Skeletal muscle cell (primary cell): ENCODE measurements at regions not wholly inside any gene's neighbourhood (a gene's known extent, or its start where the extent isn't known, plus 50 kb on each side); places are given as distances from the start of the nearest gene placed in this dataset.

Experiments used
- DNase-seq: peaks from one replicate; pipeline ENCODE4 v3.0.0-alpha.2; 2010; ENCODE audit warnings: low read depth
- H3K4me3 ChIP-seq: 2 replicates; pipeline ENCODE4 v1.5.1; 2011; ENCODE audit warnings: low read depth, mild to moderate bottlenecking, control low read depth, low read length, moderate library complexity

DNA sequence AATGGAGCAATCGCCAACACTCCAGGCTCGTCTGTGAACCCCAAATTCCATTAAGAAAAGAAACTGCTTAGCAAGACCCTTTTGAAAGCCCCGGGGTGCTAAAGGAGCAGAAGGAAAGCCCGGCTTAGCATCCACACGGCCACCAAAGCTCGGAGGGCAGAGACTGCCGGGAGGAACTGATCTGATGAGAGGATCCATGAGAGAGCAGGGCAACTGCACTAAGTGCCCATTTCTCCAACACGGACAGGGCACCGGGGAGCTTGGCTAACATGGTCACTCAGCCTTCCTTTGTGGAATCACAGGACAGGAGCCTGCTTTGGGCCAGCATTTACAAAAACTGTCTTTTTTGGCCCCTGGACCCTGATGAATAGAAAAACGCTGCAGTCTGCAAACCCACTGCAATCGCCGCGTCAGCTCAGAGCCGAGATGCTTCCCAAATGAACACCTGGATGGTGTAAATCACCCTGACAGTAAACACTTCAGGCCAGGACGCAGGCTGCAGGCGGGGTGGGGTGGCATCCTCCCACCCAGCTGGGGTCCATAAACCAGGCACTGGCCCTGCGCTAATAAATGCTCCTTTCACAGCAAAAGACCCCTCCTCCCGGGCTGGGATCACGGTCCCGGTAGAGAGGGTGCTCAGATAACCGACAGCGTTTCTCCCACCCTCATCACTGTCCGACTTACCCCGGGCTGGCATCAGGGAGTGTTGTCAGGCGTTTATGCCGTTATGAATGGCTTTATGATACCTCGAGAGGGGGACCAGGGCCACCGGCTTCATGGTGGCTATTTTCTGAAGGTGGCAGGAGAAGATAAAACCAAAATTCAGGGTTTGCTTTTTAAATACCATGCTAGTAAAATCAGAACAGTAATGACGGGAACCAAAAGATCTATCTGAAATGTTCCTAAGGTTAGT lies 299.5 kb downstream of the IRF8 start:
- DNase-seq: no peak
- H3K4me3 ChIP-seq: no peak overlapping the region

GRCh38 chr16:86199182-86199581 lies 300.2 kb downstream of the IRF8 start:
- no peak for DNase-seq
- no peak overlapping the region for H3K4me3 ChIP-seq

- DNase-seq: no peak
- H3K4me3 ChIP-seq: no peak overlapping the region
Observed at GRCh38 chr16:86199871-86200695, 301.1 kb downstream of the IRF8 start.

GRCh38 chr16:86200722-86201121 lies 301.8 kb downstream of the IRF8 start:
- no peak for DNase-seq
- no peak overlapping the region for H3K4me3 ChIP-seq

DNA sequence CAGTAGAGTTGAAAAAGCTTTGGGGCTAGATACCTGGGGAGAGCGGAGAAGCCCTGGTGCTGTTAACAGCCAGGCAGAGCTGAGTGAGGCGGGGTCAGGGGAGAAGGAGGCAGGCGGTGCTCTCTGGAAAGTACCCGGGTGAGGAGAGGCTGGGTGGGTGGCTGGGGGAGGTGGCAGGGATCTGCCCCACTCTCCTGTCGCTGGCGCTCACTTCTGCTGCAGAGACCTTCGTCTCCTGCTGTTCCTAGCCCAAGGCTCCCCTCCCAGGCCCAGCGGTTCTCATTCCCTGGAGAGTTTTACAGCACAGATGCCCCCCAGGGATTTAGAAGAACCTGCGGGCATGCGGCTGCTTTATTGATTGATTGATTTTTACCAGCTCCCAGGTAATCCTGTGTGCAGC lies 302.8 kb downstream of the IRF8 start:
- no peak overlapping the region for H3K4me3 ChIP-seq
- no peak for DNase-seq

DNA sequence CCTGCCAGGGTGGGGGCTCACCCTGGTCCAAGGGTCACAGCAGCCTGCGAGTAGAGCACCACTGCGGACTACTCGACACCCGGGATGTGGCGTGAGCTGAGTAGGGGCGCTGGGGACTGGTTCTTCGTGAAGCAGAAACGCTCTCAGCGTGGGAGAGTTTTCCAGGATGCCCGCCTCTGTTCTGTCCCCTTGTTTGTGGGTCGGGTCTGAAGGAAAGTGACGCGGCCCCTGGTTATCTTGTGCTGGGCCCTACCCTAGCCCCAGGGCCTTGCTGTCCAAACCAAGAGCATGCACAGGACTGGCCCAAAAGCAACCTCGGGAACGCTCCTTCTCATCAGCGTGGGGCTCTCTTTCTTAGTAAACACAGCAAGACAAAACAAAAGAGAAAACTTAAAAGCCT lies 303.3 kb downstream of the IRF8 start:
- no peak overlapping the region for H3K4me3 ChIP-seq

GRCh38 chr16:86202760-86203426 lies 303.9 kb downstream of the IRF8 start:
- no peak for DNase-seq
- no peak overlapping the region for H3K4me3 ChIP-seq

More for the DNA sequence above, 303.3 kb downstream of the IRF8 start:
- DNase-seq: no peak

DNA sequence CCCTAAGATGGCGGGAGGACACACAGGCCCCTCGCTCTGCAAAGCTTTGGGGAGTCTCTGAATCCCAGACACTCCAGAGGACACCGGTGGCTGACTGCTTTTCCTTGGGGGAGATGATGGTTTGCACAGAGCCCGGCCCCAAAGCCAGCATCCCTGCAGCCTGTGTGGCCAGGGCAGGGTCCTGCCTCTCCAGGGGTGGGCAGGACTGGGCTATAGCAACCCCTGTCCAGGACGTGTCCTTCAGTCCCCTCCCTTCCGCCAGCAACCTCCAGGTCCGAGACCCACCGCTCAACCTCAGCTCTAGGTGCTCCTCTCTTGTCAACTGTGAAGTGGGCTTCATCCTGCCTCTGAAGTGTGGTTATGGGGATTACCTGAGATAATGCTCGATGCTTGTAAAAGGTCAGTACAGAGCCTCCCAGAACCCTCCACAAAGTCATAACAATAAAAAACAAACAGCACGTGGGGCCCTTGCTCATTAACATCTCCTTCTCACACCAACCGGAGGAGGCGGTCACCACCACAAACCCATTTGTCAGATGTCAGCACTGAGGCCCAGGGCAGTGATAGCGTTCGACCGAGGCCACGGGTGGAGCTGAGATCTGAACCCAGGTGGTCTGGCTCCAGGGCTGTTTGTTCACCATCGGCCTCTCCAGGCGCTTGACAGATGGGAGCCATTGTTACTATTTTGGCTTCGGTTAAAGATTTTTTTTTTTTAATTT lies 304.8 kb downstream of the IRF8 start:
- DNase-seq: no peak
- H3K4me3 ChIP-seq: no peak overlapping the region

- H3K4me3 ChIP-seq: no peak overlapping the region
- DNase-seq: no peak
Observed at GRCh38 chr16:86205521-86206245, 304.6 kb upstream of the FOXF1 start.

DNA sequence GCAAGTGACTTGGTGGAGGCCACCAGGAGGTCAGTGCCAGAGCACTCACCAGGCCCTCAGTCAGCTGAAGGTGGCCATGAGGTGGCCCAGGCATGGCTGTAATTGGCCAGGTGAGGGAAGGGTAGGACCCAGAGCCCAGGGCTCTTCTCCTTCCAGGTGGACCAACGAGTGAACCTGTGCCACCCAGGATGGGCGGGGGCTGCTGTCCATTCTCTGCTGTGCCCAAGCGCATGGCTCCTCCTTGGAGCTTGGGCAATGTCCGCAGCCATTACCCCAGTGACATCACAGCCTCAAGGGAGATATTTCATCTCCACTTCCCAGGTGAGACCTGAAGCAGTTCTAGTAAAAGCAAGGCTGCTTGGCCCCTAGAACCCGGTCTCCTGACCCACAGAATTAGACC lies 303.0 kb upstream of the FOXF1 start:
- no peak for DNase-seq
- H3K4me3 ChIP-seq: no peak overlapping the region

- H3K4me3 ChIP-seq: no peak overlapping the region
- no peak for DNase-seq
Observed at GRCh38 chr16:86209202-86209601, 301.1 kb upstream of the FOXF1 start.

DNA sequence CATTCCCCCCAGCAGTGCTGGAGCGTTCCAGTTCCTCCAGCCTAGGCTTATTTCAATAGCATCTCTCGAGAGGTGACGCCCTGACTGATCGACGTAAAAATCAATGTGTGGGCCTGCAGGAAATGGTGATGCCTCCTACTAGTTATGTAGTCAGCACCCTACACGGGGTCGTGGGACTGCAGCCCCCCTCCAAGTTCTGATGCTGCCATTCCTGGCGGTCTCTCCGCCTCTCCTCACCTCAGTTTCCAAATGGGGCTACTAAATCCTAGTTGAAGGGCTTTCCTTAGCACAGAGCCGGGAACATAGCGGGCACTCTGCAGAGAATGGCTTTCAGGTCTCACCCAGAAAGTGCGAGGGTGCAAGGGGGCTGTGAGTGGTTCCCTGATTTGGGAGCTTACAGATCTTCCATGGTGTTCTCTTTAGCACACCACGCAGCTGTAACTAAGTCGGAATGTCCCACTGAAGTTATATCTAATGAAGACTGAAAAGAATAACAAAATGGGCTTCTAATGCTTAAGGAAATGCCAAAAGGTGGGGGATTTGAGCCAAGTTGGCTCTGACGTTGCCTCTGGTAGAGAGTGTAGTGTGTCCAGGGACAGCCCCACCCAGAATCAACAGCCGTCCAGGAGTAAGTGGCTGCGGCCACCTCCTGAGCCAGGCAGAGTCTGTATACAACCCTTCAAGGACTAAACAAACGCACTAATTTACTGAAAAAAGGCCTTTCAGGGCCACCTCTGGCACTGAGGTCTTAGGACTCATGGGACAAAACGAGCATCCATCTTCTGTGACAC lies 299.7 kb upstream of the FOXF1 start:
- no peak overlapping the region for H3K4me3 ChIP-seq
- no peak for DNase-seq

DNA sequence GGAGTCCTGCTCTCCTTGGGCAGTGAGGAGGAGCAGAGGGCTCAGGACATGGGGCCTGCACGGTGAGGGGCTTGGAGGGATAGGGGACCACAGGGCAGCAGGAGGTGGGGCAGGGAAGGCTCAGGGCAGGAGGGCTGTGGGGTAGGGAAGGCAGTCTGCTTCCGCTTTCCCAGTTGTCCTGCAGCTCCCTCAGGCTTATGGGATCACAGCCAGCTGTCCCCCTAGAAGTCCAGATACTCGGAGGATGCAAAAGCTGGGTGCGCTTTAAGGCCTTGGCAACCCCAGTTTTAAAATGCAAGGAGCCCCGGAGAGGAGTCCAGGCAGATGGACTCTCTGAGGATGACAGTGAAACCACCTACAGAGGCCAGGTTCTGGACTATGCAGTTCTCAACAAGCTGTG lies 299.1 kb upstream of the FOXF1 start:
- DNase-seq: no peak
- no peak overlapping the region for H3K4me3 ChIP-seq

GRCh38 chr16:86211800-86212199 lies 298.5 kb upstream of the FOXF1 start:
- H3K4me3 ChIP-seq: no peak overlapping the region
- no peak for DNase-seq

DNA sequence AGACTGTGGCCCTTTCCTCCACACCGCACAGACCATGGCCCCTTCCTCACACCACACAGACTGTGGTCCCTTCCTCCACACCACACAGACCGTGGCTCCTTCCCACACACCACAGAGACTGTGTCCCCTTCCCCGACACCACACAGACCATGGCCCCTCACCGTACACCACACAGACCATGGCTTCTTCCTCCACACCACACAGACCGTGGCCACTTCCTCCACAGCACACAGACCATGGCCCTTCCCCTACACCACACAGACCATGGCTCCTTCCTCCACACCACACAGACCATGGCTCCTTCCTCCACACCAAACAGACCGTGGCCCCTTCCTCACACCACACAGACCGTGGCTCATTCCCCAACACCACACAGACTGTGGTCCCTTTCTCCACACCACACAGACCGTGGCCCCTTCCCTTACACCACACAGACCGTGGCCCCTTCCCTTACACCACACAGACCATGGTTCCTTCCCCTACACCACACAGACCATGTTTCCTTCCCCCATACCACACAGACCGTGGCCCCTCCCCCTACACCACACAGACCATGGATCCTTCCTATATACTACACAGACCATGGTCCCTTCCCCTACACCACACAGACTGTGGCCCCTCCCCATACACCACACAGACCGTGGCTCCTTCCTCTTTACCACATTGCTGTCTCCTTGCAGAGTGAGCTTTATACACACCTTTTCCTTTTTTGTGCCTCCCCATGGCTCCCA lies 297.5 kb upstream of the FOXF1 start:
- no peak overlapping the region for H3K4me3 ChIP-seq
- DNase-seq: no peak

- H3K4me3 ChIP-seq: no peak overlapping the region
- DNase-seq: no peak
Observed at GRCh38 chr16:86213437-86214205, 296.7 kb upstream of the FOXF1 start.
